GM12878 (cell line): ENCODE measurements at regions not wholly inside any gene's neighbourhood (a gene's known extent, or its start where the extent isn't known, plus 50 kb on each side); places are given as distances from the start of the nearest gene placed in this dataset.

Experiments
- ATAC-seq: fragments of 200-7000 bp; cut with Tn5 transposase; 3 replicates; pipeline ENCODE4 v1.9.1; 2020; ENCODE audit warnings: mild to moderate bottlenecking, moderate library complexity
- BruUV-seq: library from RNA; stranded (reverse); fragments of 400-500 nt; replicated peaks from 2 replicates; lab custom pipeline; 2021; lab: Mats Ljungman, UMichigan
- CTCF ChIA-PET: fragments of 300-600 bp; sonication (Branson Sonifier 250); formaldehyde crosslinking; extraction: SDS; loops from one replicate; lab custom pipeline; 2021; ENCODE audit warnings: inconsistent platforms; lab: Yijun Ruan, JAX
- POLR2A ChIA-PET: fragments of 350-600 bp; formaldehyde crosslinking; extraction: SDS; loops from one replicate; lab custom pipeline; 2021; ENCODE audit warnings: inconsistent platforms; lab: Charles Lee
- RAD21 ChIA-PET: fragments of 300-600 bp; sonication (Branson Sonifier 250); formaldehyde crosslinking; loops from one replicate; lab custom pipeline; 2023; ENCODE audit warnings: antibody characterized with exemption; ENCODE audit not compliant: unreplicated experiment; lab: Charles Lee
- SMC1A ChIA-PET: fragments of 300-600 bp; sonication (Branson Sonifier 250); formaldehyde crosslinking; loops from one replicate; lab custom pipeline; 2023; ENCODE audit not compliant: unreplicated experiment, uncharacterized antibody; lab: Charles Lee
- DNase-seq: peaks from one replicate; pipeline ENCODE4 v3.0.0-alpha.2; 2011; ENCODE audit warnings: low read depth, low spot score
- FAIRE-seq: peaks from 3 replicates; lab custom pipeline; 2011; peaks lifted over from hg19 to GRCh38; lab: Jason Lieb, UNC
- H2AFZ ChIP-seq: 2 replicates; pipeline ENCODE4 v1.6.0; 2011; ENCODE audit warnings: low read depth, low read length, control low read depth; ENCODE audit not compliant: control insufficient read depth
- H3K27ac ChIP-seq: 2 replicates; pipeline ENCODE4 v1.5.1; 2011; ENCODE audit warnings: control low read depth; ENCODE audit not compliant: control insufficient read depth, insufficient read depth
- H3K27me3 ChIP-seq, 2 experiments: replicated peaks in 1 of 2; 2 replicates each; pipeline versions ENCODE4 v1.6.0 to v1.6.1; 2011; ENCODE audit warnings: low read length in 1 of 2; ENCODE audit not compliant: control insufficient read depth in 2 of 2, insufficient read depth in 2 of 2
- H3K36me3 ChIP-seq, 2 experiments: 2 replicates each; pipeline ENCODE4 v1.5.1; 2011; ENCODE audit warnings: low read length in 1 of 2; ENCODE audit not compliant: control insufficient read depth in 2 of 2, insufficient read depth in 2 of 2
- H3K4me1 ChIP-seq: 2 replicates; pipeline ENCODE4 v1.6.1; 2011; ENCODE audit warnings: mild to moderate bottlenecking, low read length, moderate library complexity, mixed read lengths; ENCODE audit not compliant: control insufficient read depth, insufficient read depth
- H3K4me2 ChIP-seq: 2 replicates; pipeline ENCODE4 v1.6.0; 2011; ENCODE audit warnings: control low read depth; ENCODE audit not compliant: control insufficient read depth, insufficient read depth
- H3K4me3 ChIP-seq: fragments of 200-600 bp; sonication (generic); 2 replicates; pipeline ENCODE4 v1.5.1; 2016
- H3K79me2 ChIP-seq: 2 replicates; pipeline ENCODE4 v1.6.0; 2011; ENCODE audit warnings: low read length; ENCODE audit not compliant: control insufficient read depth, insufficient read depth
- H3K9ac ChIP-seq: 2 replicates; pipeline ENCODE4 v1.8.0; 2011; ENCODE audit warnings: low read length, control low read depth, mixed read lengths; ENCODE audit not compliant: control insufficient read depth, insufficient read depth
- H3K9me3 ChIP-seq: replicated peaks from 3 replicates; pipeline ENCODE4 v1.5.1; 2011; ENCODE audit warnings: mild to moderate bottlenecking, low read length; ENCODE audit not compliant: control insufficient read depth, insufficient read depth
- H4K20me1 ChIP-seq: 2 replicates; pipeline ENCODE4 v1.6.0; 2011; ENCODE audit not compliant: control insufficient read depth, insufficient read depth
- CHD1 ChIP-seq: IDR thresholded peaks from 2 replicates; pipeline ENCODE4 v1.6.1; 2012; ENCODE audit warnings: low read depth, low read length, improper control_type of control experiment
- ESRRA ChIP-seq: IDR thresholded peaks from 2 replicates; pipeline ENCODE4 v1.6.1; 2012; ENCODE audit warnings: mild to moderate bottlenecking, low read length, improper control_type of control experiment
- NFIC ChIP-seq: IDR thresholded peaks from 2 replicates; pipeline ENCODE4 v1.6.1; 2012; ENCODE audit warnings: low read depth, mild to moderate bottlenecking, inconsistent platforms, low read length, moderate library complexity
- POLR2AphosphoS5 ChIP-seq: IDR thresholded peaks from 2 replicates; pipeline ENCODE4 v1.6.1; 2011; ENCODE audit warnings: mild to moderate bottlenecking, low read length, inconsistent platforms
- SMAD1 ChIP-seq: fragments of 450-650 bp; IDR thresholded peaks from 2 replicates; pipeline ENCODE4 v1.6.1; 2018; ENCODE audit warnings: mild to moderate bottlenecking, low read depth; ENCODE audit not compliant: partially characterized antibody
- SMAD5 ChIP-seq: IDR thresholded peaks from 2 replicates; pipeline ENCODE4 v1.6.1; 2016; ENCODE audit warnings: antibody characterized with exemption, low read depth
- SPI1 ChIP-seq: IDR thresholded peaks from 2 replicates; pipeline ENCODE4 v1.6.1; 2011; ENCODE audit warnings: low read depth, mild to moderate bottlenecking, low read length, moderate library complexity, borderline replicate concordance; ENCODE audit not compliant: insufficient read depth
- TAF1 ChIP-seq: IDR thresholded peaks from 2 replicates; pipeline ENCODE4 v1.6.1; 2011; ENCODE audit warnings: mild to moderate bottlenecking, low read depth, low read length, borderline replicate concordance
- TCF3 ChIP-seq: IDR thresholded peaks from 2 replicates; pipeline ENCODE4 v1.6.1; 2012; ENCODE audit warnings: low read depth, mild to moderate bottlenecking, low read length, borderline replicate concordance; ENCODE audit not compliant: insufficient read depth
- TCF7 ChIP-seq: IDR thresholded peaks from 2 replicates; pipeline ENCODE4 v1.6.1; 2014; ENCODE audit warnings: antibody characterized with exemption, borderline replicate concordance
- WGBS: methylation state at CpG from one replicate; pipeline ENCODE4 v1.1.6; 2016; ENCODE audit warnings: low lambda C conversion rate; ENCODE audit not compliant: insufficient replicate concordance, insufficient coverage; ENCODE audit errors: missing lambda C conversion rate; 5-methylcytosine and 5-hydroxymethylcytosine counted together
- in situ Hi-C: fragments of 300-500 bp; cut with MboI; formaldehyde crosslinking; loops from 9 replicates; pipeline ENCODE4 v1.14.3; 2018; ENCODE audit warnings: mixed read lengths
- intact Hi-C: fragments of 100-400 bp; cut with micrococcal nuclease; formaldehyde crosslinking; loops from one replicate; pipeline ENCODE4 v1.14.2; 2022; ENCODE audit not compliant: unreplicated experiment
- TF ChIP-seq, protein P1 (sequence below): IDR thresholded peaks from 2 replicates; pipeline ENCODE4 v1.6.1; 2012; ENCODE audit warnings: low read depth, low read length, improper control_type of control experiment
- TF ChIP-seq, protein P2 (sequence below): IDR thresholded peaks from 2 replicates; pipeline ENCODE4 v1.6.1; 2011; ENCODE audit warnings: borderline replicate concordance, low read depth, mild to moderate bottlenecking, moderate library complexity, mixed read lengths, low read length; ENCODE audit not compliant: insufficient read depth; ENCODE audit errors: extremely low read length
- TF ChIP-seq, protein P3 (sequence below), 3 experiments: IDR thresholded peaks in 2 of 3; conservative IDR thresholded peaks in 1 of 3; 2 replicates each; pipeline ENCODE4 v1.5.1; 2011; ENCODE audit warnings: low read depth in 3 of 3, low read length in 3 of 3, mild to moderate bottlenecking in 3 of 3, control low read depth in 2 of 3, moderate library complexity in 2 of 3, inconsistent platforms in 1 of 3, mixed read lengths in 1 of 3; ENCODE audit not compliant: control insufficient read depth in 2 of 3, insufficient read depth in 1 of 3; ENCODE audit errors: extremely low read depth in 1 of 3
- TF ChIP-seq, protein P4 (sequence below): IDR thresholded peaks from 2 replicates; pipeline ENCODE4 v1.6.1; 2012; ENCODE audit warnings: low read depth, low read length, improper control_type of control experiment

DNA sequence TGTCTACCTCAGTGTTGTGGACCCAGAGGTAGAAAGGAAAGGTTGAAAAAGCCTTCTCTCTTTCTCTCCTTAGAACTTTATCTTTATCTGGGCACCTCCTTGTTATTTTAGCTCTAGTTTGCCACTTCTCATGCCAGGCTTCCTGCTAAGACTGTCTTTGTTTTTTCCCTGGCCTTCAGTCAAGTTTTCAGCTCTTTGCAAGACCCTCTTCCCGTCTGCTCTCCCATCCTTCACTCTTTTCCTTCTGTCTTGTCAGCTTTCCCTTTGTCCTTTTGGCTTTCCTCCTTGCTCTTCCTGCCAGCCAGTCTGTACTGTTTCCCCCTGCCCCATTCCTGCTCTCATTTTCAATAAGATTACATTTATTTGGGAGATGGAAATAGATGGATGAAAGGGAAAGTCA lies 86.8 kb upstream of the CCN6 start:
- Histone ChIP-seq H4K20me1 (no peaks in the 10 kb centered on the region), H3K9ac (no peak overlapping the region), H3K4me3 (no peak overlapping the region), H3K79me2 (no peaks in the 10 kb centered on the region), H3K9me3 (no peaks in the 10 kb centered on the region), H3K4me1 (peaks cover 3% of the 10 kb centered on the region), H3K27me3 (no peaks in the 10 kb centered on the region; a peak in 1 of 4 replicates), H3K36me3 (no peaks in the 10 kb centered on the region), H2AFZ (no peak overlapping the region), H3K27ac (no peak overlapping the region), H3K4me2 (no peak overlapping the region)
- 0% methylated on average over 1 of the region's 1 CpG for WGBS
- no peak for FAIRE-seq
- ChIA-PET SMC1A (interaction anchor here (0.8 to 0.9 kb wide), 2 partner anchors 10 to 161 kb away, joined by 3 read pairs; no protein-coding TSS in a partner anchor), POLR2A (no interaction called here), CTCF (no interaction called here), RAD21 (no interaction called here)
- no TSS peak for BruUV-seq
- DNase-seq = no peak
- no peak for ATAC-seq
- intact Hi-C loops = no loop called here
- in situ Hi-C loops = no loop called here
- no peak for TF ChIP-seq TAF1
- TF ChIP-seq, protein P1, sequence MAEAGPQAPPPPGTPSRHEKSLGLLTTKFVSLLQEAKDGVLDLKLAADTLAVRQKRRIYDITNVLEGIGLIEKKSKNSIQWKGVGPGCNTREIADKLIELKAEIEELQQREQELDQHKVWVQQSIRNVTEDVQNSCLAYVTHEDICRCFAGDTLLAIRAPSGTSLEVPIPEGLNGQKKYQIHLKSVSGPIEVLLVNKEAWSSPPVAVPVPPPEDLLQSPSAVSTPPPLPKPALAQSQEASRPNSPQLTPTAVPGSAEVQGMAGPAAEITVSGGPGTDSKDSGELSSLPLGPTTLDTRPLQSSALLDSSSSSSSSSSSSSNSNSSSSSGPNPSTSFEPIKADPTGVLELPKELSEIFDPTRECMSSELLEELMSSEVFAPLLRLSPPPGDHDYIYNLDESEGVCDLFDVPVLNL = no peak
- TF ChIP-seq SMAD1 = no peak
- TF ChIP-seq SPI1 = no peak
- TF ChIP-seq TCF7 = no peak
- no peak for TF ChIP-seq TCF3
- TF ChIP-seq, protein P2, sequence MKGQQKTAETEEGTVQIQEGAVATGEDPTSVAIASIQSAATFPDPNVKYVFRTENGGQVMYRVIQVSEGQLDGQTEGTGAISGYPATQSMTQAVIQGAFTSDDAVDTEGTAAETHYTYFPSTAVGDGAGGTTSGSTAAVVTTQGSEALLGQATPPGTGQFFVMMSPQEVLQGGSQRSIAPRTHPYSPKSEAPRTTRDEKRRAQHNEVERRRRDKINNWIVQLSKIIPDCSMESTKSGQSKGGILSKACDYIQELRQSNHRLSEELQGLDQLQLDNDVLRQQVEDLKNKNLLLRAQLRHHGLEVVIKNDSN = no peak
- TF ChIP-seq ESRRA = no peak
- TF ChIP-seq CHD1 = no peak
- no peak for TF ChIP-seq POLR2AphosphoS5
- no peak for TF ChIP-seq SMAD5
- TF ChIP-seq, protein P3, sequence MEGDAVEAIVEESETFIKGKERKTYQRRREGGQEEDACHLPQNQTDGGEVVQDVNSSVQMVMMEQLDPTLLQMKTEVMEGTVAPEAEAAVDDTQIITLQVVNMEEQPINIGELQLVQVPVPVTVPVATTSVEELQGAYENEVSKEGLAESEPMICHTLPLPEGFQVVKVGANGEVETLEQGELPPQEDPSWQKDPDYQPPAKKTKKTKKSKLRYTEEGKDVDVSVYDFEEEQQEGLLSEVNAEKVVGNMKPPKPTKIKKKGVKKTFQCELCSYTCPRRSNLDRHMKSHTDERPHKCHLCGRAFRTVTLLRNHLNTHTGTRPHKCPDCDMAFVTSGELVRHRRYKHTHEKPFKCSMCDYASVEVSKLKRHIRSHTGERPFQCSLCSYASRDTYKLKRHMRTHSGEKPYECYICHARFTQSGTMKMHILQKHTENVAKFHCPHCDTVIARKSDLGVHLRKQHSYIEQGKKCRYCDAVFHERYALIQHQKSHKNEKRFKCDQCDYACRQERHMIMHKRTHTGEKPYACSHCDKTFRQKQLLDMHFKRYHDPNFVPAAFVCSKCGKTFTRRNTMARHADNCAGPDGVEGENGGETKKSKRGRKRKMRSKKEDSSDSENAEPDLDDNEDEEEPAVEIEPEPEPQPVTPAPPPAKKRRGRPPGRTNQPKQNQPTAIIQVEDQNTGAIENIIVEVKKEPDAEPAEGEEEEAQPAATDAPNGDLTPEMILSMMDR (IDR thresholded peaks at IDR 0.05 in 2 of 3, conservative IDR thresholded peaks at IDR 0.05 in 1 of 3; ENCODE audit: control insufficient read depth in 2 of 3, extremely low read depth in 1 of 3, insufficient read depth in 1 of 3, low read depth in 3 of 3, low read length in 3 of 3) = no peak
- TF ChIP-seq, protein P4, sequence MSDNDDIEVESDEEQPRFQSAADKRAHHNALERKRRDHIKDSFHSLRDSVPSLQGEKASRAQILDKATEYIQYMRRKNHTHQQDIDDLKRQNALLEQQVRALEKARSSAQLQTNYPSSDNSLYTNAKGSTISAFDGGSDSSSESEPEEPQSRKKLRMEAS = no peak
- no peak for TF ChIP-seq NFIC
